Natural killer cell (primary cell): ENCODE measurements at regions not wholly inside any gene's neighbourhood (a gene's known extent, or its start where the extent isn't known, plus 50 kb on each side); places are given as distances from the start of the nearest gene placed in this dataset.

Experiments used
- ATAC-seq, 3 donors: fragments of 150-1000 bp in 2 of 3; fragments of 200-7000 bp in 1 of 3; cut with Tn5 transposase; 1 replicate in 1 of 3; 2 replicates in 2 of 3; pipeline ENCODE4 v1.10.0; 2021; ENCODE audit warnings: mild to moderate bottlenecking in 2 of 3, moderate library complexity in 2 of 3
- DNase-seq, 2 donors: peaks; one replicate each; pipeline versions ENCODE4 v3.0.0 to v3.0.0-alpha.2; 2013 to 2021; ENCODE audit warnings: mixed read lengths in 1 of 2
- H3K27ac ChIP-seq: one replicate; pipeline ENCODE4 v1.5.1; 2013; ENCODE audit warnings: mild to moderate bottlenecking, low read length
- H3K27me3 ChIP-seq: one replicate; pipeline ENCODE4 v1.6.1; 2013; ENCODE audit warnings: low read length; ENCODE audit not compliant: control insufficient read depth, insufficient read depth
- H3K36me3 ChIP-seq: one replicate; pipeline ENCODE4 v1.6.1; 2013; ENCODE audit warnings: low read length; ENCODE audit not compliant: control insufficient read depth, insufficient read depth
- H3K4me1 ChIP-seq: one replicate; pipeline ENCODE4 v1.6.1; 2013; ENCODE audit warnings: low read length; ENCODE audit not compliant: control insufficient read depth, insufficient read depth
- H3K4me3 ChIP-seq: one replicate; pipeline ENCODE4 v1.5.1; 2013; ENCODE audit warnings: low read length
- H3K9me3 ChIP-seq: one replicate; pipeline ENCODE4 v1.6.1; 2013; ENCODE audit warnings: low read length; ENCODE audit not compliant: control insufficient read depth, insufficient read depth
- H3K27ac Mint-ChIP-seq, 2 donors: one replicate each; pipeline ENCODE4 v1.8.0; 2022; ENCODE audit warnings: mild to moderate bottlenecking in 2 of 2, mixed read lengths in 2 of 2, moderate library complexity in 1 of 2
- H3K27me3 Mint-ChIP-seq, 2 donors: one replicate each; pipeline ENCODE4 v1.8.0; 2022; ENCODE audit warnings: low read depth in 2 of 2, mixed read lengths in 2 of 2
- H3K36me3 Mint-ChIP-seq: one replicate; pipeline ENCODE4 v1.8.0; 2022; ENCODE audit warnings: mixed read lengths
- H3K4me1 Mint-ChIP-seq, 2 donors: one replicate each; pipeline ENCODE4 v1.8.0; 2022; ENCODE audit warnings: mixed read lengths in 2 of 2
- H3K4me3 Mint-ChIP-seq: one replicate; pipeline ENCODE4 v1.8.0; 2022; ENCODE audit warnings: mild to moderate bottlenecking, moderate library complexity, mixed read lengths
- H3K9me3 Mint-ChIP-seq, 2 donors: one replicate each; pipeline ENCODE4 v1.8.0; 2022; ENCODE audit warnings: mixed read lengths in 2 of 2
- WGBS: methylation state at CpG from one replicate; pipeline ENCODE4 v1.1.7; 2013; ENCODE audit warnings: missing lambda C conversion rate; ENCODE audit not compliant: insufficient coverage; 5-methylcytosine and 5-hydroxymethylcytosine counted together
- intact Hi-C: fragments of 100-400 bp; cut with micrococcal nuclease; formaldehyde crosslinking; loops from one replicate; pipeline ENCODE4 v1.14.2; 2022
- TF ChIP-seq, protein P1 (sequence below): fragments of 200-600 bp; IDR thresholded peaks from one replicate; pipeline ENCODE4 v1.8.0; 2022; ENCODE audit warnings: antibody characterized with exemption

DNA sequence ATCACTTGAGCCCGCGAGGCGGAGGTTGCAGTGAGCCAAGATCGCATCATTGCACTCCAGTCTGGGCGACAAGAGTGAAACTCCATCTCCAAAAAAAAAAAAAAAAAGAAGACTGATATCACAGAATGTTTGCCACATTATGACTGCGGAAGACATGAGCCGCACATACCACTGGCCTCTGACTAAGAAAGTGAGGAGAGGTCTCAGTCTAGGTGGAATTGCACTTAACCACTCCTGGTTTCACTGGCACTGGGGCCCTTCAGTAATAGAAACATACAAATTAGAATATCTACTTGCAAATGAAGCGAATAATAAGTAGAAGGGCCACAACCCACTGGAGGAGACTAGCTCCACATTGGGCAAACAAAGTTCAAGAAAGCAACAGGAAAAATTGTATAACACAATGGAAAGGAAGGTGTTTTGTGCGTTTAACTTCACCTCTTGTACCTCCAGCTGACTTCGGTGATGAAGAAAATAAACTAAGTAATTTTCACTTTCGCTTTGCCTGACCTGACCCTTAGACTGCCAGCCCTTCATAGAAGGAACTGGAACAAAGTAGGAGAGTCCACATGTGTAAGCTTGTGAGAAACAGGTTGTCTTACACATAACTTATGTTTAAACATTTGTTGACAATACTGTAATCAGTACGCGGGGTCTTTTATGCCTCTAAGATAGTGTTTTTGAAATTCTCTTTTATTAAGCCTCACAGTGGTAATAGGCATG lies 147.5 kb upstream of the TSHZ2 start:
- Histone ChIP-seq H3K27me3 (no peaks in the 10 kb centered on the region), H3K36me3 (no peaks in the 10 kb centered on the region), H3K4me3 (no peak overlapping the region), H3K9me3 (no peaks in the 10 kb centered on the region), H3K4me1 (no peaks in the 10 kb centered on the region), H3K27ac (no peak overlapping the region)
- Mint-ChIP-seq H3K4me3 (no peak overlapping the region), H3K27ac (no peak overlapping the region), H3K27me3 (peaks cover 0 to 8% of the 10 kb centered on the region in 2 donors), H3K4me1 (no peaks in the 10 kb centered on the region), H3K36me3 (no peaks in the 10 kb centered on the region), H3K9me3 (peaks cover 0 to under 1% of the 10 kb centered on the region in 2 donors)
- ATAC-seq (no peak), DNase-seq (no peak)
- TF ChIP-seq, protein P1, sequence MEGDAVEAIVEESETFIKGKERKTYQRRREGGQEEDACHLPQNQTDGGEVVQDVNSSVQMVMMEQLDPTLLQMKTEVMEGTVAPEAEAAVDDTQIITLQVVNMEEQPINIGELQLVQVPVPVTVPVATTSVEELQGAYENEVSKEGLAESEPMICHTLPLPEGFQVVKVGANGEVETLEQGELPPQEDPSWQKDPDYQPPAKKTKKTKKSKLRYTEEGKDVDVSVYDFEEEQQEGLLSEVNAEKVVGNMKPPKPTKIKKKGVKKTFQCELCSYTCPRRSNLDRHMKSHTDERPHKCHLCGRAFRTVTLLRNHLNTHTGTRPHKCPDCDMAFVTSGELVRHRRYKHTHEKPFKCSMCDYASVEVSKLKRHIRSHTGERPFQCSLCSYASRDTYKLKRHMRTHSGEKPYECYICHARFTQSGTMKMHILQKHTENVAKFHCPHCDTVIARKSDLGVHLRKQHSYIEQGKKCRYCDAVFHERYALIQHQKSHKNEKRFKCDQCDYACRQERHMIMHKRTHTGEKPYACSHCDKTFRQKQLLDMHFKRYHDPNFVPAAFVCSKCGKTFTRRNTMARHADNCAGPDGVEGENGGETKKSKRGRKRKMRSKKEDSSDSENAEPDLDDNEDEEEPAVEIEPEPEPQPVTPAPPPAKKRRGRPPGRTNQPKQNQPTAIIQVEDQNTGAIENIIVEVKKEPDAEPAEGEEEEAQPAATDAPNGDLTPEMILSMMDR = no peak
- intact Hi-C loops = no loop called here
- 93% methylated on average over 10 of the region's 13 CpGs for WGBS

DNA sequence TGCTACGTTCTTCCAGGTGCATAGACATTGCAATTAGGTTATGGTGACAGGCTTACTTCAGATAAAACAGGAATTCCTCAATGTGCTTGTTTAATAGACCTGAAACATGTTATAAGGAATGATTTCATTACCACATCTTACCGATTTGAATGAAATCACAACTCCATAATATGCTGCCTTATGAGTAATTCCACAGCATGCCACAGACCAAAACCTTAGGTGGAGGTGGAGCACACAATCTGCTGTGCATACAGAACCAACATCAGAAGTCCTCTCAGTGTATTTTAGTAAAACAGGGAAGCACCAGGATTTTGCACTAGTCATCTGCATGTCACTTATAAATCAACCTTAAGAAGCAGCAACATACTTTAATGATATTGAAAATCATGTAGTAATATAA lies 148.9 kb upstream of the TSHZ2 start:
- no CpG with 5 or more reads among the region's 2 CpGs for WGBS
- H3K4me3 Mint-ChIP-seq = no peak overlapping the region
- H3K36me3 Mint-ChIP-seq = no peaks in the 10 kb centered on the region
- no peaks in the 10 kb centered on the region for H3K9me3 Mint-ChIP-seq
- Histone ChIP-seq H3K4me3 (no peak overlapping the region), H3K9me3 (no peaks in the 10 kb centered on the region), H3K4me1 (no peaks in the 10 kb centered on the region), H3K27me3 (no peaks in the 10 kb centered on the region), H3K36me3 (no peaks in the 10 kb centered on the region), H3K27ac (no peak overlapping the region)
- H3K27ac Mint-ChIP-seq = no peak overlapping the region
- ATAC-seq = no peak
- intact Hi-C loops = no loop called here
- no peak for DNase-seq
- peaks cover 0 to 8% of the 10 kb centered on the region in 2 donors for H3K27me3 Mint-ChIP-seq
- TF ChIP-seq, protein P1 = no peak
- H3K4me1 Mint-ChIP-seq = no peaks in the 10 kb centered on the region

DNA sequence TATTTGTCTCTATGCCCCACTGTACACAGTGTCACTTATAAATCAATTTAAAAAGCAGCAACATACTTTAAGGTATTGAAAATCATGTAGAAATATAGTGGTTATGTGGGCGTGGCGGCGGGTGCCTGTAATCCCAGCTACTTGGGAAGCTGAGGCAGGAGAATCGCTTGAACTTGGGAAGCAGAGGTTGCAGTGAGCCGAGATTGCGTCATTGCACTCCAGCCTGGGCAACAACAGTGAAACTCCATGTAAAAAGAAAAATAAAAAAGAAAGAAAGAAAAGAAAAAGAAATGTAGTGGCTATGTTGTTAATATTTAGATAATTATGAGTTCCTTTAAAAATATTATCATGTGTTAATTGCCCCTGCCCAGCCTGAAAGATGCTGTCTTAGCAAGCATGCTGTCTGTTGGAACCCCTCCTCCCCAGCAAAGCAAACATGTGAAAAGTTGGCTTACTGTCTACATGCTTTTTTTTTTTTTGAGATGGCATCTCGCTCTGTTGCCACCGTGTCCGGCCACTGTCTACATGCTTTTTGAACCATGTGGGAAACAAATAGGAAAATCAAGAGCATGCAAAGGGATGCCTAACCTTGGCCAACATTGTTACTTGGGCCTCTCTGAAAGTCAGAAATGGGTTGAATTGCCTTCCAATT lies 151.4 kb upstream of the TSHZ2 start:
- Mint-ChIP-seq H3K9me3 (no peaks in the 10 kb centered on the region), H3K27ac (no peak overlapping the region), H3K27me3 (peaks cover 6 to 8% of the 10 kb centered on the region in 2 donors), H3K4me1 (no peaks in the 10 kb centered on the region), H3K4me3 (no peak overlapping the region), H3K36me3 (no peaks in the 10 kb centered on the region)
- Histone ChIP-seq H3K27me3 (no peaks in the 10 kb centered on the region), H3K4me3 (no peak overlapping the region), H3K27ac (no peak overlapping the region), H3K36me3 (no peaks in the 10 kb centered on the region), H3K9me3 (no peaks in the 10 kb centered on the region), H3K4me1 (no peaks in the 10 kb centered on the region)
- 89% methylated on average over 9 of the region's 9 CpGs for WGBS
- intact Hi-C loops = no loop called here
- TF ChIP-seq, protein P1 = no peak
- ATAC-seq (no peak), DNase-seq (no peak)
